IPS DF 6.9 (cell line): ENCODE measurements at regions not wholly inside any gene's neighbourhood (a gene's known extent, or its start where the extent isn't known, plus 50 kb on each side); places are given as distances from the start of the nearest gene placed in this dataset.
"Not testable (repeated sequence)": the region's sequence is repeated elsewhere in the genome, so short reads cannot be mapped to it uniquely, and the experiment has no call there.

Experiments
- DNase-seq: peaks from one replicate; pipeline ENCODE4 v3.0.0-alpha.2; 2013; ENCODE audit warnings: low read depth, low spot score
- H3K27ac ChIP-seq: one replicate; pipeline ENCODE4 v1.5.1; 2013; ENCODE audit warnings: low read length, control low read depth
- H3K27me3 ChIP-seq: 2 replicates; pipeline ENCODE4 v1.6.1; 2013; ENCODE audit warnings: mild to moderate bottlenecking, low read length; ENCODE audit not compliant: control insufficient read depth, insufficient read depth
- H3K36me3 ChIP-seq: 2 replicates; pipeline ENCODE4 v1.6.1; 2013; ENCODE audit warnings: low read length; ENCODE audit not compliant: control insufficient read depth, insufficient read depth
- H3K4me1 ChIP-seq: 2 replicates; pipeline ENCODE4 v1.6.1; 2013; ENCODE audit warnings: low read length; ENCODE audit not compliant: control insufficient read depth, insufficient read depth
- H3K4me3 ChIP-seq: 2 replicates; pipeline ENCODE4 v1.5.1; 2013; ENCODE audit warnings: mild to moderate bottlenecking, low read length
- H3K9me3 ChIP-seq: 2 replicates; pipeline ENCODE4 v1.6.1; 2013; ENCODE audit warnings: low read length, inconsistent platforms; ENCODE audit not compliant: control insufficient read depth, insufficient read depth
- WGBS: extraction: QIAGEN DNeasy Blood & Tissue Kit; methylation state at CpG from one replicate; pipeline ENCODE4 v1.1.7; 2013; ENCODE audit warnings: mixed read lengths, missing lambda C conversion rate; ENCODE audit not compliant: insufficient read length, insufficient coverage; 5-methylcytosine and 5-hydroxymethylcytosine counted together

- no peak overlapping the region for H3K27ac ChIP-seq
- H3K36me3 ChIP-seq = no peaks in the 10 kb centered on the region
- no peak for DNase-seq
- no peaks in the 10 kb centered on the region for H3K4me1 ChIP-seq
- H3K4me3 ChIP-seq = no peak overlapping the region
- WGBS = no CpG with 5 or more reads among the region's 3 CpGs
- H3K9me3 ChIP-seq = no peaks in the 10 kb centered on the region
- H3K27me3 ChIP-seq = no peaks in the 10 kb centered on the region
Measured at GRCh38 chr18:51490417-51490816, 292.9 kb upstream of the MEX3C start.

- DNase-seq = no peak
- no peaks in the 10 kb centered on the region for H3K27me3 ChIP-seq
- WGBS = no CpG with 5 or more reads among the region's 3 CpGs
- no peak overlapping the region for H3K27ac ChIP-seq
- H3K4me1 ChIP-seq = no peaks in the 10 kb centered on the region
- no peaks in the 10 kb centered on the region for H3K9me3 ChIP-seq
- H3K36me3 ChIP-seq = no peaks in the 10 kb centered on the region
- no peak overlapping the region for H3K4me3 ChIP-seq
Measured at GRCh38 chr18:51490860-51491259, 293.4 kb upstream of the MEX3C start.

- Histone ChIP-seq H3K36me3 (no peaks in the 10 kb centered on the region), H3K27me3 (no peaks in the 10 kb centered on the region), H3K4me1 (no peaks in the 10 kb centered on the region), H3K27ac (no peak overlapping the region), H3K9me3 (no peaks in the 10 kb centered on the region), H3K4me3 (no peak overlapping the region)
- WGBS = no CpG with 5 or more reads among the region's 4 CpGs
- DNase-seq = no peak
Measured at GRCh38 chr18:51491678-51492372, 294.3 kb upstream of the MEX3C start.

GRCh38 chr18:51498085-51498855, 300.8 kb upstream of the MEX3C start:
- H3K27me3 ChIP-seq = no peaks in the 10 kb centered on the region
- no CpG with 5 or more reads among the region's 4 CpGs for WGBS

GRCh38 chr18:51503351-51503750, 305.9 kb upstream of the MEX3C start:
- no peaks in the 10 kb centered on the region; the same call in 1 of the 2 replicates for H3K9me3 ChIP-seq
- H3K4me1 ChIP-seq = no peaks in the 10 kb centered on the region
- H3K36me3 ChIP-seq = no peaks in the 10 kb centered on the region
- no peak for DNase-seq
- no peak overlapping the region for H3K27ac ChIP-seq
- no peak overlapping the region for H3K4me3 ChIP-seq
- H3K27me3 ChIP-seq = no peaks in the 10 kb centered on the region

More at GRCh38 chr18:51498085-51498855, 300.8 kb upstream of the MEX3C start:
- no peaks in the 10 kb centered on the region for H3K4me1 ChIP-seq
- no peak for DNase-seq
- no peak overlapping the region for H3K27ac ChIP-seq
- H3K36me3 ChIP-seq = no peaks in the 10 kb centered on the region
- H3K4me3 ChIP-seq = no peak overlapping the region
- H3K9me3 ChIP-seq = no peaks in the 10 kb centered on the region

- Histone ChIP-seq H3K4me1 (no peaks in the 10 kb centered on the region), H3K27ac (no peak overlapping the region), H3K4me3 (no peak overlapping the region), H3K27me3 (no peaks in the 10 kb centered on the region), H3K36me3 (no peaks in the 10 kb centered on the region), H3K9me3 (no peaks in the 10 kb centered on the region; the same call in 1 of the 2 replicates)
- no CpG with 5 or more reads among the region's 3 CpGs for WGBS
- no peak for DNase-seq
Measured at GRCh38 chr18:51506811-51507210, 309.3 kb upstream of the MEX3C start.

- not testable (repeated sequence) for H3K9me3 ChIP-seq, H3K36me3 ChIP-seq, H3K4me3 ChIP-seq, H3K4me1 ChIP-seq, H3K27me3 ChIP-seq, DNase-seq, H3K27ac ChIP-seq
- no CpG with 5 or more reads among the region's 7 CpGs for WGBS
Measured at GRCh38 chr18:51508410-51508809, 310.9 kb upstream of the MEX3C start.

GRCh38 chr18:51510020-51510419, 312.5 kb upstream of the MEX3C start:
- H3K4me1 ChIP-seq = no peaks in the 10 kb centered on the region
- no peaks in the 10 kb centered on the region; the same call in 1 of the 2 replicates for H3K9me3 ChIP-seq
- H3K4me3 ChIP-seq = no peak overlapping the region
- no peak for DNase-seq
- H3K36me3 ChIP-seq = no peaks in the 10 kb centered on the region
- H3K27ac ChIP-seq = no peak overlapping the region
- H3K27me3 ChIP-seq = no peaks in the 10 kb centered on the region

GRCh38 chr18:51513517-51513916, 316.0 kb upstream of the MEX3C start:
- Histone ChIP-seq H3K27ac (no peak overlapping the region), H3K27me3 (no peaks in the 10 kb centered on the region), H3K36me3 (no peaks in the 10 kb centered on the region), H3K9me3 (no peaks in the 10 kb centered on the region), H3K4me1 (no peaks in the 10 kb centered on the region), H3K4me3 (no peak overlapping the region)
- no peak for DNase-seq

- no peaks in the 10 kb centered on the region for H3K4me1 ChIP-seq
- H3K27ac ChIP-seq = no peak overlapping the region
- WGBS = no CpG with 5 or more reads among the region's 2 CpGs
- no peak for DNase-seq
- no peaks in the 10 kb centered on the region for H3K36me3 ChIP-seq
- H3K9me3 ChIP-seq = no peaks in the 10 kb centered on the region
- no peak overlapping the region for H3K4me3 ChIP-seq
- no peaks in the 10 kb centered on the region for H3K27me3 ChIP-seq
Measured at GRCh38 chr18:51514128-51514527, 316.6 kb upstream of the MEX3C start.
